ENCODE measurements at regions not wholly inside any gene's neighbourhood (a gene's known extent, or its start where the extent isn't known, plus 50 kb on each side); places are given as distances from the start of the nearest gene placed in this dataset.

GRCh38 chr11:33514079-33514925, 186.3 kb downstream of the C11orf91 start:
- no peak for TF ChIP-seq CTCF (conservative IDR thresholded peaks at IDR 0.05; ENCODE audit: low read depth, low read length)
- TF ChIP-seq EZH2 (IDR thresholded peaks at IDR 0.05; ENCODE audit: borderline replicate concordance, low read depth, low read length, poor library complexity, severe bottlenecking): no peak
- POLR2A ChIA-PET (ENCODE audit: low non-redundant PET): no interaction called here
- CTCF ChIA-PET: no interaction called here
- DNase-seq (ENCODE audit: low spot score): no peak
- Histone ChIP-seq H3K4me3 (ENCODE audit: low read depth, low read length, poor library complexity, severe bottlenecking) (no peak overlapping the region), H3K4me1 (ENCODE audit: insufficient read depth, low read length, poor library complexity, severe bottlenecking) (no peaks in the 10 kb centered on the region), H3K27me3 (replicated peaks; ENCODE audit: insufficient read depth, low read depth, low read length, poor library complexity) (peaks cover 58% of the 10 kb centered on the region), H3K36me3 (ENCODE audit: insufficient read depth, low read length, poor library complexity, severe bottlenecking) (no peaks in the 10 kb centered on the region), H3K27ac (ENCODE audit: low read depth, low read length, poor library complexity, severe bottlenecking) (no peak overlapping the region), H3K9me3 (ENCODE audit: low read depth, low read length, poor library complexity, severe bottlenecking) (no peaks in the 10 kb centered on the region)
- BruUV-seq (replicated peaks): no TSS peak
- intact Hi-C loops (cut with micrococcal nuclease; ENCODE audit: unreplicated experiment): no loop called here

DNA sequence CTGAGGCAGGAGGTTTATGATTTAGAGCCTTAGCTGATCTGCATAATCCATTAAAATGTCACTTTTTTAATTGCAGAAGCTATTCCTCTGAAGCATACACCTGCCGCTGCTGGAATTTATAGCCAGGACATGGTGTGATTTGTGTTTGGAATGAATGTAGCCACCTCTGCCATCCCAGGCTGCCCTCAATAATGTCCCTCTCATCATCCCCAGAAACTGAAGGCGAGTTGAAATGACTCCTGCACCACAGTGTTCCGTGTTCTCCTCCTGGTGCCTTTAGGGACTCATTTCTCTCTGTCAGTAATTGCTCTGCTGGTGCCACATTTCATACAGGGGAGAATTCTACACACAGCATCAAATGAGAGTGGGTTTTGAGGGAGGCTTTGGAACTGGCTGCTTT, 191.0 kb downstream of the C11orf91 start:
- Histone ChIP-seq H3K9me3 (ENCODE audit: low read depth, low read length, poor library complexity, severe bottlenecking) (no peaks in the 10 kb centered on the region), H3K27me3 (replicated peaks; ENCODE audit: insufficient read depth, low read depth, low read length, poor library complexity) (peaks cover 30% of the 10 kb centered on the region), H3K4me1 (ENCODE audit: insufficient read depth, low read length, poor library complexity, severe bottlenecking) (no peaks in the 10 kb centered on the region), H3K27ac (ENCODE audit: low read depth, low read length, poor library complexity, severe bottlenecking) (no peak overlapping the region), H3K4me3 (ENCODE audit: low read depth, low read length, poor library complexity, severe bottlenecking) (no peak overlapping the region), H3K36me3 (ENCODE audit: insufficient read depth, low read length, poor library complexity, severe bottlenecking) (no peaks in the 10 kb centered on the region)
- intact Hi-C loops (cut with micrococcal nuclease; ENCODE audit: unreplicated experiment): no loop called here
- CTCF ChIA-PET: no interaction called here
- TF ChIP-seq EZH2 (IDR thresholded peaks at IDR 0.05; ENCODE audit: borderline replicate concordance, low read depth, low read length, poor library complexity, severe bottlenecking): no peak
- TF ChIP-seq CTCF (conservative IDR thresholded peaks at IDR 0.05; ENCODE audit: low read depth, low read length): no peak
- BruUV-seq (replicated peaks): no TSS peak
- no peak for DNase-seq (ENCODE audit: low spot score)
- POLR2A ChIA-PET (ENCODE audit: low non-redundant PET): no interaction called here

- DNase-seq (ENCODE audit: low spot score): peak; percentile 83
- CTCF ChIA-PET: no interaction called here
- H3K4me3 ChIP-seq (ENCODE audit: low read depth, low read length, poor library complexity, severe bottlenecking): no peak overlapping the region
- intact Hi-C loops (cut with micrococcal nuclease; ENCODE audit: unreplicated experiment): no loop called here
- peaks cover 14% of the 10 kb centered on the region for H3K27me3 ChIP-seq (replicated peaks; ENCODE audit: insufficient read depth, low read depth, low read length, poor library complexity)
- H3K4me1 ChIP-seq (ENCODE audit: insufficient read depth, low read length, poor library complexity, severe bottlenecking): no peaks in the 10 kb centered on the region
- H3K27ac ChIP-seq (ENCODE audit: low read depth, low read length, poor library complexity, severe bottlenecking): no peak overlapping the region
- POLR2A ChIA-PET (ENCODE audit: low non-redundant PET): no interaction called here
- H3K9me3 ChIP-seq (ENCODE audit: low read depth, low read length, poor library complexity, severe bottlenecking): no peaks in the 10 kb centered on the region
- H3K36me3 ChIP-seq (ENCODE audit: insufficient read depth, low read length, poor library complexity, severe bottlenecking): no peaks in the 10 kb centered on the region
- BruUV-seq (replicated peaks): no TSS peak
- TF ChIP-seq CTCF (conservative IDR thresholded peaks at IDR 0.05; ENCODE audit: low read depth, low read length) (no peak), EZH2 (IDR thresholded peaks at IDR 0.05; ENCODE audit: borderline replicate concordance, low read depth, low read length, poor library complexity, severe bottlenecking) (no peak)
These were observed 192.7 kb downstream of the C11orf91 start for GRCh38 chr11:33507967-33508366.

Measured in A673 (cell line).